HT-29 (cell line): ENCODE measurements at regions not wholly inside any gene's neighbourhood (a gene's known extent, or its start where the extent isn't known, plus 50 kb on each side); places are given as distances from the start of the nearest gene placed in this dataset.
"Not testable (repeated sequence)": the region's sequence is repeated elsewhere in the genome, so short reads cannot be mapped to it uniquely, and the experiment has no call there.

Source experiments
- DNase-seq: peaks from one replicate; pipeline ENCODE4 v3.0.0-alpha.2; 2015; ENCODE audit warnings: low spot score

DNA sequence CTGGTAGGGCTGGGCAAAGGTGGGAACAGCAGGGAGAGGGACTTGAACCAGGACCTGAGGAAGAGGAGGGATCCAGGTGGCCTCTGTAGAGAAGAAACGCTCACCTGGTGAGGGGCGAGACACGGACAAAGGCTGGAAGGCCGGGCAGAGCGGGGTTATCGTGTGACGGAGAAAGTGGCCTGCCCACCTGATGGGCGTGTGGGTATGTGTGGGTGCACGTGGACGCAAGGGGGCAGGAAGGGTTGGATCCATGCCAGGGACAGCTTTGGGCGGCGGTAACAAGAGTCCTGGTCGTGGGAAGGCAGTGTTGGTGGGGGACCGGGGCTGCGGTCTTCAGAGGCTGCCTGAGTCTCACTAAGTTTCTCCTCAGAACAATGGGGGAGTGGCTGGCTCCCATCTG, 104.1 kb upstream of the GSE1 start:
- no peak for DNase-seq

DNA sequence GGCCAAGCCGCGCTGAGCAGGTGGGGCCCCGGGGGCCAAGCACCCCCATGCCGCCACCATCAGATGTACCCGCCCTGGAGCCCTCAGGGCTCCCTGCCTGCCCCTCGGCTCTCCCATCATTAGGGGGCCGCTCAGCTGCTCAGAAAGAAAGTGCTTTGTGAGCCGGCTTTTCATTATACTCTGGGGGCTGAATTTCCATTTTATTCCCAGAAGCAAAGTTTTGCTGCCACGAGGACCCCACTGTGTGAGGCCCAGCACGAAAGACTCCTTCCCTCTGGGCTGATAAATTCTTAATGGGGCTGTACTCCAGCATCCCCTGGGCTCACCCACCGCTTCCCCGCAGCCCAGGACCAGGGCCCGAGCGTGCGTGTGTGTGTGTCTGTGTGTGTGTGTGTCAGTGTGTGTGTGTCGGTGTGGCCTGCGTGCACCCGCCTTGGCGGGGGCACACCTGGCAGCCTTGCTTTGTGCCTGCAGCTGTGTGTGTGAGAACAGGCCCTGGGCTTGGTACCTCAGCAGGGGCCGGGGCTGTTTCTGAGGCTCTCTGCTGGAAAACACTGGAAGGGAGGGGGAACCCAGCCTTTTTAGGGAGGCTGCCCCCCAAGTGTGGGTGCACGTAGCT, 103.0 kb upstream of the GSE1 start:
- DNase-seq: no peak

DNA sequence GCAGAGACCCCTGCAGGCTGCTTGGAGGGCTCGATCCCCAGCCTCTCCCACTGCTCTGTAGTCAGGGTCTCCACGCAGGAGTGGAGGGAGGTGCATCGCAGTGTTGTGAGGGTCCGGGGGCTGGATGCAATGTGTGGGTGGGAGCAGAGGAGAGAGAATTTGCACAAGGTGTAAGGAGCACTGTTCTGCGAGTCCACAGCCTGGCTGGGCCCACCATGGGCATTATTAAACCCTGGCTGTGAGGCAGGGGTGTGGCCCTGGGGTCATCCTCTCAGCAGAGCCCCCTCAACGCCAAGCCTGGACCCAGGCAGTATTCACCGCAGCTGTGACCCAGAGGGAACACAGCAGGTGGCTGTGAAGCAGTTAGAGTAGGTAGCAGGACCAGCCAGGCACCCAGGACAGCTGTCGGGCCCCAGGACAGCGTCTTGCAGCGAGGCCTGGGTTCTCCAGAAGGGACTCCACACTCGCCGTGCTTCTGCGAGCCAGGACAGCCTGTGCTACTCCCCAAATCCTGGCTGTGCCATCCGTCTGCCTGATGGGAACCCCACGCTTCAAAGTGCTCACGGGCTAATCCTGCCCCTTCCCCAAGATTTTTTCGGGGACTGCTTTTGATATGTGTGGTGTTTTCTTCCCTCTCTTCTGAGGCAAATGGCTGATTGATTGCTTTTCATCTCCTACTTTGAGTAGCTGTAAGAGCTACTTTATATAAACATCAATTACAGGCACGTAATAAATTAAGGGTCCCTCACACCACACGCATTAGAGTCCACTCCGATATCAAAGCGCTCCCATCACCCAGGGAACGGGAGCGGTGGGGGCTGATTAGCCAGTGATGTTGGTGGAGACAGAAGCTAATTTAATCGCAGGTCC, 100.9 kb upstream of the GSE1 start:
- no peak for DNase-seq

DNA sequence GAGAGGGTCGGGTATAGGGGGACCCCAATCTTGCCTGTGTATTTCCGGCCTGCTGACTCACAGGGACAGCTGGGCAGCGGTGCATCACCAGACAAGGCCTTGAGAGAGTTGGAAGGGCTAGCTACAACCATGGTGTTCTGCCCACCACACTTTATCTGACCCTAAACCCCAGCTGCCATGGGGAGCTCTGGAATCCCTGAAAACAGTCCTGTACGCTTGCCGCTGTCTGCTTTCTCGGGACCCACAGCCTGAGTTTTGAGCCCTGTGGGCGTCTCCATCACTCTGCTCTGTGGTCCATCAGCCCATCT, 100.4 kb upstream of the GSE1 start:
- no peak for DNase-seq

DNA sequence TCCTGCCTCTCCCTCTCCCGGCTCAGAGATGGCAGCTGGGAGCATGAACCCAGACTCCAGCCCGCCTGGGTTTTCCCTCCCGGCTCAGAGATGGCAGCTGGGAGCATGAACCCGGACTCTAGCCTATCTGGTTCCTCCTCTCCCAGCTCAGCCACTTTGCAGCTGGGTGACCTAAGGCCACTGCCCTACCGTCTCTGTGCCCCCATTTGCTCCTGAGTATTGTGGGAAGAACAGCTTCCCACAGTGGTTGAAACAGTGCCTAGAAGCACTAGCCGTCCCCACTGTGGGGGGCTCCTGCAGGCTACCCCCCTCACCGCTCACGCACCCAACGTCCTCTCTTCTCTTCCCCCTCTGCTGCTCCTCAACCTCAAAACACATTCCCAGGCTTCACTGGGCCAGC, 99.9 kb upstream of the GSE1 start:
- no peak for DNase-seq

DNA sequence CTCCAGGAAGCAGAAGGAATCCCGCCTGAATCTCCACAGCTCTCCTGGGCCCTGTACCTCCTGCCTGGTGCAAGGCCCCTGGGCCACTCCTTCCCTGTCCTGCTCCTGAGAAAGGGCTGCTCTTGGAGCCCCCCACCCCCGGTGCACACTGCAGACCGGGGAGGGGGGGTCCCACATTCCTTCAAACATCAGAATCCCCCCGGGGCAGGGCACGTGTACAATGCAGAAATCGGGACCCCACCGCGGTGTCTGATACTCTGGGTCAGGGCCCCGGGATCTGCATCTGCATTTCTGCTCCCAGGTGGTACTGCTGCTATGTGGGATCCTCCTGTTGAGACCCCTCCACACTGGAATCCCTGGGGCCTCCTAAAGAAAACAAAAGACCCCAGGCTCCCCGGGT, 99.5 kb upstream of the GSE1 start:
- no peak for DNase-seq

DNA sequence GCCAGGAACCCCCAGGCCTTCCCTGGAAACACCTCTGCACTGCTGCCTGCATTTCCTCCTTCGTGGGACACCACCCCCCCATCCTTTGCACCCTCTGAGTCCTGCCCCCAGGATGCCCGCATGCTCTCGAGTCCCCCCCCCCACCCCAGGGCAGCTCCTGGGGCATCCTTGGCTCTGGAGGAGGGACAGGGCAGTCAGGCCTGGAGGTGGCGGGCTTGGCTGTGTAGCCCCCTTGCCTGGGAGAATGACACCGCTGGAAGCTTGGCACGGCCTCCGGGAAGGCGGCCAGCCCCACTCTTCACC, 98.9 kb upstream of the GSE1 start:
- DNase-seq: no peak

DNA sequence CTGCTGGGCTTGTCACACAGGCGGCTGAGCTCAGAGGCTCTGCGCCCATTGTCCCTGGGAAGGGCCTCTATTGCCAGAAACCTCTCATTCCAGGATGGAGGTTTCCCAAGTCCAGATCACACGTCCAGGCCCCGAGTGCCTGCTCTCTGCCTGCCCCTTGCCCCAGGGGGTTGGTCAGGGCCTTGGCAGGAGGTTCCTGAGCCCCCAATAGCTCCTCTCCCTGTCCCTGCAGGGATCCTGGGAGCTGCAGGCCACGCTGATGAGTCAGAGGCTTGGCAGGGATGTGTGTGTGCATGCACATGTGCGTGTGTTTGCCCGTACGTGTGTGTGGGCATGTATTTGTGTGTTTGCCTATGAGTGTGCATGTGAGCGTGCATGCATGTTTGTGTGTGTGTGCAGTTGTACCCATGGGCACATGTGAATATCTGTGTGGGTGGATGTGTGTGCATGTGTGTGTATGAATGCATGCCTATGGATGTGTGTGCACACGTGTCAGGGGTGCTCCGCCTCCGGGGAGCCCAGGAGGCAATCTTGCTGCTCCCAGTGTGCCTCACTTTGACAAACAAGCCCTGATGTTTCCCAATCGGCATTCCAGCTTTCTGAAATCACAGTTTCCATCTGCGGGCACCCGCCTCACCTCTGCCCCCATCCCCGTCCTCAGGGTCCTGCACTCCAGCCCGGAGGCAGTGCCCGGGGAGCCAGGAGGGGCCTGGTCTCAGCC, 98.4 kb upstream of the GSE1 start:
- DNase-seq: peak; percentile 76

DNA sequence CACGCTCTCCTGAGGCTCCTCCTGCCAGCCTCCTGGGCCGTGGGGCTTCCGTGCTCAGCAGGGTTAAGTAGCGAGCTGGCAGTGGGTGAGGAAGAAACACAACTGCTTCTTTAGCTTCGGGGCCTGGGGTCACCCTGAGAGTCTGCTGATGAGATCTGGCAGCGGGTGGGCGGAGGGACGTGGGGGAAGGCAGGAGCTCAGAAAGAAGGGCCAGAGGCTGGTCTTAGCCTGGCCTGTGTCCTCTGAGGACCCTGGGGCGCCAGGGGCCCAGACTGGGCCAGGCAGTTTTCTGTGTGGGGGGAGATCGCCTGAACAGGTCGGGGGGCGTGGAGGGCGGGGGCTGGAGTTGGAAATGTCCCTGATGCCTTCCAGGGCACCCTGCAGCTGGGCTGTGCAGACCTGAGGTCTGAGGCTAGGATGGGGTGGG, 97.8 kb upstream of the GSE1 start:
- DNase-seq: no peak

DNA sequence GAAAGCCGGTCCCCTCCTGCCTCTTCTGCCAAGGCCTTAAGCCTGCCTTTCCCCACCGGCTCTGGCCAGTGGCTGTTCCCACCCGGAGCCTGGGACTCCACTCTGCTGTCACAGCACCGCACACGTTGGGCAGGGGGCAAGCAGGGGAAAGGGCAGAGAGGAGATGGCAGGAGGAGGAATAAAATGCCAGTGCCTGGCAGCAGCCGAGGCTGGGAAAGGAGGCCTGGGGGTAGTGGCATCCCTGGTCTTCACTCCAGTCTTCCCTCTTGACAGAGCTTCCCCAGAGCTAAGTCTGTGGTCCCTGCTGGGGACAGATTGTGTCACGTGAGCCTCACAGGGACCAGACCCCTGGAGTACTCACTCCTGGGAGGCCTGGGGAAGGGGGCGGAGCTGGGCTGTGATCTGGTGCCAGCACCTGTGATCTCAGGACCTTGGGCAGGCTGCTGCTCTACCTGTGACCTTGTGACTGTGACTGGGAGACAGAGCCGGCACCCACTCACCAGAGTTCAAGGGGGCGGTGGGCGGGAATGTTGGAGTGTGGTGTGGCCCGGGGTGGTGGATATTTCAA, 97.2 kb upstream of the GSE1 start:
- no peak for DNase-seq

DNA sequence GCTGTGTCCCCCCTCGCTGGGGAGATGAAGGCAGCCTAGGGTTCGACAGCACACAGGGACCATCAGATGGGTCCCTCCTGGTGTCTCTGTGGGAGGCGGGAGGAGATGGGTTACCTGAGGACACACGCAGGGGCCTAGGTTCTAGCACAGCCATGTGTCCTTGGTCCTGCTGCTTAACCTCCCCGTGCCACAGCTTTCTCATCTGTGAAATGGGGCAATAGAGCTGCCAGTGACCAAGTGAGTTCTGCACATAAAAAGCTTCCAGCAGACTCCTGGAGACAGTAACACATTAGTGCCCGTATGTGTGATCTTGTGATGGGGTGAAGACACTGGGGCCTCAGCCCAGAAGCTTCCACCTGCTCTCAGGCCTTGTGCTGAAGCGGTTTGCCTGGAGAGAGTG, 96.0 kb upstream of the GSE1 start:
- no peak for DNase-seq

DNA sequence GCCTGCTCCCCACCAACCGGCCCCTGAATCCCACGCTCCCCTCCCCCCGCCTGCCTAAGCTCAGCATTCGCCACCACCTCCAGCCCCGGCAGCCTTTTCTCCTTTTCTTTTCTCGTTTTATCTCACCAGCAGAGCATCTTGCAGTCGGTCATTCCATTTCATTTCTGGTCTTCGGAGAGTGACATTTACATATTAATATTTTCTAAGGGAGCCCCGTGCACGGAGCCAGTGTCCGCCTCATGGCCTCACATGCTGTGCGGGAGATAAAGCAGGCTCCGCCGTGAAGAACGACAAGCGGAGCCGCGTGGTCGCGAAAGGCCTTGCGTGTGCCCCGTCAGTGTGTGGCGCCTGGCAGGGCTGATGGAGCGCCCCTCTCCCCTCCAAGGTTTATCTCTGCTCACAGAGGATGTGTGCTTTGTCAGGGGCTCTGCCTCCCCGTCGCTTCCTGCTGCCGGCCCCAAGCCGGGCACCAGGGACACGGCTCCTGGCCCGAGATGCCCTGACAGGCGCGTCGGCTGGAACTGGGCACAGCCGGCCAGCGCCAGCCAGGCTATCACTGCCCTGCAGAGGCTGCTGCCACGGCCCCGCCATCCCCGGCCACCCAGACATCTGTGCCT, 95.5 kb upstream of the GSE1 start:
- no peak for DNase-seq

DNA sequence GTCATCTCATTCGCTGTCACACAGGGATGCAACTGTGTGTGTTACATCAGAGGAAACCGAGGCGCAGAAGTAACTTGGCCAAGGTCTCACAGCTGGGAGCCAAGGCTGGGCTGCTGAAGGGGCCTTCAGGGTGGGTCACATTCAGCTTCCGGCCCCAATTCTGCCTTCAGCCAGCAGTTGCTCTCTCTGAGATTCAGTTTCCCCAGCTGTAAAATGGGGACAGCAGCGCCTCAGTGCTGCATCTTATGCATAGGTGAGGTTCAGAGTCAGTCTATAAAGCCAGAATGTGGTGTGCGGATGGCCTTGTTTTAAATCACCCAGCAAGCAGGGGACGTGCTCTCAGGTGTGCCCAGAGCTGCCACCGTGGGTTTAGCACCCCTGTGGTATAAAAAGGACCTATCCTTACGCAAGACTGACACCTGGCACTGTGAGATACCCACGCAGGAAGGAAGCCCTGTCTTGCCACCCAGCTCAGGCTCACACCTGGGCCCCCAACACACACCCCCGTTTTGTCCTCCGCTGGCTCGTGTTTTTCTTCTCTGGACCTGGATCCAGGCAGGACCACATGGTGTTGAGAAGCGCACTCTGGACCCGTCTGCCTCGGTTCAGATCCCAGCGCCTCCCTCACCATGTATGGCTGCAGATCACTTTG, 94.6 kb upstream of the GSE1 start:
- DNase-seq: no peak

DNA sequence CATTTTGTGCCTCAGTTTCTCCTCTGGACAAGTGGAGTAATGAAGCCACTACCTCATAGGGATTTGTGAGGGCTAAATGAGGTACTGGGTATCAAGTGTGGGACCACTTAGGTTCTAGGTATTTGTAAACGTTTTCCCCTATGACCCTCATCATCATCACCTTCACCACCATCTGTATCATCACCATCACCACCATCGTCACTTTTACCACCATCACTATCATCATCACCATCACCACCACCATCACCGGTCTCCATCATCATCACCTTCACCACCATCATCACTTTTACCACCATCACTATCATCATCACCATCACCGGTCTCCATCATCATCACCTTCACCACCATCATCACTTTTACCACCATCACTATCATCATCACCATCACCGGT, 94.1 kb upstream of the GSE1 start:
- DNase-seq: not testable (repeated sequence)

DNA sequence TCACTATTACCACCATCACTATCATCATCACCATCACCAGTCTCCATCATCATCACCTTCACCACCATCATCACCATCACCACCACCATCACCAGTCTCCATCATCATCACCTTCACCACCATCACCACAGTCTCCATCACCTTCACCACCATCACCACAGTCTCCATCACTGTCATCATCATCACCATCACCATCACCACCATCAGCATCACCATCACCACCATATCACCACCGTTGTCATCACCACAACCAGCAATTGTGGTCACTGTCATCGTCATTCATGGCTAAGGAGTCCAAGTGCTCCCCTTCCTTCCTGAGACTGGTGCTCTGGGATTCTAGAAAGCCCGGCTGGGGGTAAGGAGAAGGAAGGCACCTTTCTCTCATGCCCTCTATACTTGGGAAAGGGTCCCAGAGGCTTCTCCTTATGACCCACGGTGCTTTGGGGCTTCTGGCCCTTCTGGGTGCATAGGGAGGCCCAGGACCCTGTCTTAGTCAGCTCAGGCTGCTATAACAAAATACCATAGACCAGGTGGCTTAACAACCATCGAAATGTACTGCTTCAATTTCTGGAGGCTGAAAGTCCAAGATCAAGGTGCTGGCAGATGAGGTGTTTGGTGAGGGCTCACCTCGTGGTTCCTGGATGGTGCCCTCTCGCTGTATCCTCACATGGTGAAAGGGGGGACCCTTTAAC, 93.4 kb upstream of the GSE1 start:
- DNase-seq: no peak

DNA sequence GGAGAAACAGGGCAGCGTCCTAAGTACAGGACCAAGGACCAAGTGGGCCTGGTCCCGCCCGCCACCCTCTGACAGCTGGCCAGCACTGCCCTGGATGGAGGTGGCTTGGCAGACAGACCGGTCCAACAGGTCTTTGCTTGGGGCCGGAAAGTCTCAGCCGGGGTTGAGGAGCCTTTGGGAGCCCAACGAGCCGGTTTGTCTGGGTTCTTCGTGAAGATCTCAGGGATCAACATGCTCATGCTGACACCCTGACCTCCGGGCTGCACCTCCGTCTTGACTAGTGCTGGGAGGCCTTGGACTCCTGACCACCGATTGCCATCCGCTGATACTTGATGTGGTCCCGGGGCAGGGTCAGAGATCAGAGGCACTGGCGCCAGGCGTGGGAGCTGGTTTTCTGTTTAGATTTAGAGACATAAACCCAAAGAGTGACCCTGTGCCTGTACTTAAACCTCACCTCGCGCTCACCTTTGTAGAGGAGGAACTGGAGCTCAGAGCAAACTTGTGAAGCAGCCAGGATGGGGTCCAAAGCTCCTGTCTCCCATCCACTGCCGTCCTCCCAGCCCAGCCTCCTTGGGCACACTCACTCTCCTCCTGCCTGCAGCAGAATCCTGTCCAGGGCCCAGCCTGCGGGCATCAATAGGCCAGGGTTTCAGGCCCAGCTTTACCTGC, 92.1 kb upstream of the GSE1 start:
- DNase-seq: peak; percentile 98

DNA sequence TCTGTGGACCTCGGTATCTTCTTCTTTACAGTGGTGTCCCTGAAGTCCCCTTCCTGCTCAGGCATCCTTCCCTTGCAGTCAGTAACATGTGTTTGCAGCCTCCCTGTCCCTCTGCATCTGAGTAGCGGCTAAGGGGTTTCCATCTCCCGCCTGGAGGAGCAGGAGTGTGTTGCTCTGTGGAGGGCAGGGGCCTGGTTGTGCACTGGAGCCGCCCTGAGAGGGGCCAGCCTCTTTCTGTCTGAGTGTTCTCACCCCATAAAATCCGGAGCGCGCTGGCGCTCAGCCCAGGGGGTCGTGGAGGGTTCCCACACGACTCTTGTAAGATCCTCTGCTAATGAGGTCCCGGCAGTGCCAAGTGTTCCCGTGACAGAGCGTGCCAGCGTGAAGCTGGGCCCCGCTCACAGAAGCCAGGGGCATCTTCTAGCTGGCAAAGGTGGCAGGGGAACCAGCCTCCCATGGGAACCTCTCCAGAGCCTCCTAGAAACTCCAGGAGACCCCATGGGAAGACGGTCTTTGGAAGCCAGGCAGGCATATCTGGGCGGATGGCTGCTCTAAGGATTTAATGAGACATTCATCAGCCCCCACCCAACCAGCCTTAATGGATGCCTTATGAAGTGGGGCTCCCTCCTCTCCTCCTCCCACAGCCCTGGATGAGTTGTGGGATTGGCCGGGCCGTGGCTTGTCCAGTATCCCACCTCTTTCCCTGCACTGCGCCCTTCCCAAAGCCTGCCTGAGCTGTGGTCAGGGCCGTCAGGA, 91.4 kb upstream of the GSE1 start:
- no peak for DNase-seq

DNA sequence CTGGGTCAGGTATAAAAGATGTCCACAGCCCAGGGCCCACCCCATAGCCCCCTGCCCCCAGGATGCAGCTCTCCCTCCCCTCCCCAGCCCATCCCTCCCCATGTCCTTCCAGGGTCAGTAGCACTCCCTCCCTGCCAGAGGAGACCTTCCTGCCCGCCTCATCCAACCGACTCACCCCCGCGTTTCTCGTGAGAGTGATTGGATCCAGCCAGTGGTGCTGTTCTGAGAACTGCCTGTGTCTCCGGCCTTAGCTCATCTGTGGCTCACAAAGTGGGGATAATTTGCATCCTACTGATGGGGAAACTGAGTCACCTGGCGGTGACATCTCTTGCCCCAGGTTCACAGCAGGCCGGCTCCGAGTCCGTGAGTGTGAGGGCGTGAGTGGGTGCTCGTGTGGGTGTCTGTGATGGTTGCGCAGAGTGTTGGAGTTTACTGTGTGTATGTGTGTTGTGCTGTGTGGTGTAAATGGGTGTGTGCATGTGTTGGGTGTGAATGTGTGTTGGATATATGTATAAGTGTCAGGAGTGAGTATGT, 90.7 kb upstream of the GSE1 start:
- DNase-seq: no peak

DNA sequence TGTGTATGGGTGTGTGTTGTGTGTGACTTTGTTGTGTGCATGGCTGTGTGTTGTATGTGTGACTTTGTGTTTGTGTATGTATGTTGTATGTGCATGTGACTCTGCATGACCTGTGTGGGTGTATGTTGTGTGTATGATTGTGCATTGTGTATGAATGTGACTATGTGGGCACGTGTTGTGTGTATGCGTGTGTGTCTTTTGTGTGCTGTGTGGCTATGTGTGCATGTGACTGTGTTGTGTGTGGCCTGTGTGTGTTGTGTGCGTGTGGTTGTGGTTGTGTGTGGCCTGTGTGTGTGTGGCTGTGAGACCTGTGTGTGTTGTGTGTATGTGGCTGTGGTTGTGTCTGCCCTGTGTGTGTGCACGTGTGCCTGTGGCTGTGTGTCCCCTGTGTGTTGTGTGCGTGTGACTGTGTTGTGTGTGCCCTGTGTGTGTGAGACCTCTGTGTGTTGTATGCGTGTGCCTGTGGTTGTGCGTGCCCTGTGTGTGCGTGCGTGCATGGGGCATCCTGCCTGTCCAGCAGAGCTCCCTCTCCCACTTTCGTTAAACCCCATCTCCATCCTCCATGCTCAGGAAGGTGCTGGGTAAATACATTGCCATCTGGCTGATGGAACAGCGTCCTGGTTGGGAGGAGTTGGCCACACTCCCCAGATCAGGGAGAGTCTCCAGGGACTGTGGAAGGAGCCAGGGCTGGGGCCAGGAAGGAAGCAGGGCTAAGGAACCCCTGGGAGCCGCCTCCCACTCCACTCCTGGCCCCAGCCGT, 90.1 kb upstream of the GSE1 start:
- DNase-seq: no peak
